ENCODE measurements at regions not wholly inside any gene's neighbourhood (a gene's known extent, or its start where the extent isn't known, plus 50 kb on each side); places are given as distances from the start of the nearest gene placed in this dataset.
A peak's percentile ranks its signal among the peaks of the same experiment; 100 is the strongest.

GRCh38 chr2:12109363-12110017 lies 363.1 kb downstream of the LPIN1 start:
- H3K9me3 ChIP-seq (replicated peaks) = no peaks in the 10 kb centered on the region
- peaks cover 21% of the 10 kb centered on the region for H3K4me1 ChIP-seq (replicated peaks)
- no peaks in the 10 kb centered on the region for H3K36me3 ChIP-seq
- DNase-seq (ENCODE audit: low read depth in 1 of 2, low spot score in 2 of 2) = no peak
- H3K27ac ChIP-seq = no peak overlapping the region
- no peak overlapping the region for H3K4me3 ChIP-seq
- H3K27me3 ChIP-seq (replicated peaks) = no peaks in the 10 kb centered on the region

- Histone ChIP-seq H3K4me3 (no peak overlapping the region), H3K27me3 (replicated peaks) (no peaks in the 10 kb centered on the region), H3K4me1 (replicated peaks) (peaks cover 21% of the 10 kb centered on the region), H3K27ac (no peak overlapping the region), H3K9me3 (replicated peaks) (no peaks in the 10 kb centered on the region), H3K36me3 (no peaks in the 10 kb centered on the region)
- DNase-seq (ENCODE audit: low read depth in 1 of 2, low spot score in 2 of 2) = no peak
Observed at GRCh38 chr2:12110074-12110473, 363.6 kb downstream of the LPIN1 start.

- H3K4me3 ChIP-seq = no peak overlapping the region
- H3K36me3 ChIP-seq = no peaks in the 10 kb centered on the region
- no peak for DNase-seq (ENCODE audit: low read depth in 1 of 2, low spot score in 2 of 2)
- no peaks in the 10 kb centered on the region for H3K27me3 ChIP-seq (replicated peaks)
- no peak overlapping the region for H3K27ac ChIP-seq
- no peaks in the 10 kb centered on the region for H3K9me3 ChIP-seq (replicated peaks)
- H3K4me1 ChIP-seq (replicated peaks) = peaks cover 21% of the 10 kb centered on the region
Observed at GRCh38 chr2:12110481-12110880, 364.0 kb downstream of the LPIN1 start.

GRCh38 chr2:12113412-12113811 lies 367.0 kb downstream of the LPIN1 start:
- H3K4me1 ChIP-seq (replicated peaks) = no peaks in the 10 kb centered on the region
- H3K27me3 ChIP-seq (replicated peaks) = no peaks in the 10 kb centered on the region
- no peak overlapping the region for H3K4me3 ChIP-seq
- H3K27ac ChIP-seq = no peak overlapping the region
- DNase-seq (ENCODE audit: low read depth in 1 of 2, low spot score in 2 of 2) = no peak
- H3K9me3 ChIP-seq (replicated peaks) = no peaks in the 10 kb centered on the region
- H3K36me3 ChIP-seq = no peaks in the 10 kb centered on the region

GRCh38 chr2:12114816-12115215 lies 368.4 kb downstream of the LPIN1 start:
- Histone ChIP-seq H3K9me3 (replicated peaks) (no peaks in the 10 kb centered on the region; the same call in 1 of the 2 replicates), H3K4me3 (no peak overlapping the region), H3K27ac (no peak overlapping the region), H3K27me3 (replicated peaks) (no peaks in the 10 kb centered on the region), H3K4me1 (replicated peaks) (peaks cover 12% of the 10 kb centered on the region), H3K36me3 (no peaks in the 10 kb centered on the region)
- no peak for DNase-seq (ENCODE audit: low read depth in 1 of 2, low spot score in 2 of 2)

GRCh38 chr2:12116228-12116750 lies 369.9 kb downstream of the LPIN1 start:
- H3K4me1 ChIP-seq (replicated peaks) = peaks cover 26% of the 10 kb centered on the region
- no peak for DNase-seq (ENCODE audit: low read depth in 1 of 2, low spot score in 2 of 2)
- H3K36me3 ChIP-seq = no peaks in the 10 kb centered on the region
- no peak overlapping the region for H3K27ac ChIP-seq
- H3K9me3 ChIP-seq (replicated peaks) = no peaks in the 10 kb centered on the region; the same call in 1 of the 2 replicates
- no peaks in the 10 kb centered on the region for H3K27me3 ChIP-seq (replicated peaks)
- H3K4me3 ChIP-seq = no peak overlapping the region

- DNase-seq (ENCODE audit: low read depth in 1 of 2, low spot score in 2 of 2) = no peak
- Histone ChIP-seq H3K27ac (peak overlapping the region; percentile 72), H3K4me3 (no peak overlapping the region), H3K4me1 (replicated peaks) (peaks cover 33% of the 10 kb centered on the region), H3K36me3 (no peaks in the 10 kb centered on the region), H3K27me3 (replicated peaks) (no peaks in the 10 kb centered on the region), H3K9me3 (replicated peaks) (no peaks in the 10 kb centered on the region; the same call in 1 of the 2 replicates)
Observed at GRCh38 chr2:12119841-12120240, 373.4 kb downstream of the LPIN1 start.

- Histone ChIP-seq H3K4me3 (no peak overlapping the region), H3K36me3 (no peaks in the 10 kb centered on the region), H3K27me3 (replicated peaks) (no peaks in the 10 kb centered on the region), H3K9me3 (replicated peaks) (no peaks in the 10 kb centered on the region; the same call in 1 of the 2 replicates), H3K4me1 (replicated peaks) (peaks cover 33% of the 10 kb centered on the region), H3K27ac (peak overlapping the region; percentile 72)
- peak; percentile 71 to 87 for DNase-seq (ENCODE audit: low read depth in 1 of 2, low spot score in 2 of 2)
Observed at GRCh38 chr2:12120281-12121150, 374.1 kb downstream of the LPIN1 start.

GRCh38 chr2:12124790-12125189 lies 378.4 kb downstream of the LPIN1 start:
- peaks cover 22% of the 10 kb centered on the region for H3K4me1 ChIP-seq (replicated peaks)
- H3K27ac ChIP-seq = no peak overlapping the region
- DNase-seq (ENCODE audit: low read depth in 1 of 2, low spot score in 2 of 2) = no peak
- H3K9me3 ChIP-seq (replicated peaks) = no peaks in the 10 kb centered on the region
- H3K27me3 ChIP-seq (replicated peaks) = no peaks in the 10 kb centered on the region
- no peaks in the 10 kb centered on the region for H3K36me3 ChIP-seq
- no peak overlapping the region for H3K4me3 ChIP-seq

GRCh38 chr2:12126318-12126717 lies 379.9 kb downstream of the LPIN1 start:
- no peak overlapping the region for H3K4me3 ChIP-seq
- H3K27ac ChIP-seq = no peak overlapping the region
- H3K9me3 ChIP-seq (replicated peaks) = no peaks in the 10 kb centered on the region
- H3K4me1 ChIP-seq (replicated peaks) = peaks cover 6% of the 10 kb centered on the region
- H3K27me3 ChIP-seq (replicated peaks) = no peaks in the 10 kb centered on the region
- no peak for DNase-seq (ENCODE audit: low read depth in 1 of 2, low spot score in 2 of 2)
- H3K36me3 ChIP-seq = no peaks in the 10 kb centered on the region

GRCh38 chr2:12127638-12128037 lies 381.2 kb downstream of the LPIN1 start:
- Histone ChIP-seq H3K4me1 (replicated peaks) (no peaks in the 10 kb centered on the region), H3K4me3 (no peak overlapping the region), H3K9me3 (replicated peaks) (no peaks in the 10 kb centered on the region), H3K27ac (no peak overlapping the region), H3K36me3 (no peaks in the 10 kb centered on the region), H3K27me3 (replicated peaks) (no peaks in the 10 kb centered on the region)
- DNase-seq (ENCODE audit: low read depth in 1 of 2, low spot score in 2 of 2) = no peak

GRCh38 chr2:12131975-12132374 lies 385.5 kb downstream of the LPIN1 start:
- no peaks in the 10 kb centered on the region for H3K36me3 ChIP-seq
- H3K4me1 ChIP-seq (replicated peaks) = no peaks in the 10 kb centered on the region
- H3K4me3 ChIP-seq = no peak overlapping the region
- DNase-seq (ENCODE audit: low read depth in 1 of 2, low spot score in 2 of 2) = peak in 1 of 2 experiments; percentile 11
- no peaks in the 10 kb centered on the region for H3K27me3 ChIP-seq (replicated peaks)
- H3K27ac ChIP-seq = no peak overlapping the region
- H3K9me3 ChIP-seq (replicated peaks) = no peaks in the 10 kb centered on the region

GRCh38 chr2:12141618-12142258 lies 395.3 kb downstream of the LPIN1 start:
- no peaks in the 10 kb centered on the region for H3K27me3 ChIP-seq (replicated peaks)

GRCh38 chr2:12151716-12152115 lies 405.3 kb downstream of the LPIN1 start:
- Histone ChIP-seq H3K4me1 (replicated peaks) (peaks cover 30% of the 10 kb centered on the region), H3K36me3 (no peaks in the 10 kb centered on the region), H3K9me3 (replicated peaks) (no peaks in the 10 kb centered on the region), H3K27ac (no peak overlapping the region), H3K27me3 (replicated peaks) (no peaks in the 10 kb centered on the region), H3K4me3 (no peak overlapping the region)
- DNase-seq (ENCODE audit: low read depth in 1 of 2, low spot score in 2 of 2) = peak in 1 of 2 experiments; percentile 42

More at GRCh38 chr2:12141618-12142258, 395.3 kb downstream of the LPIN1 start:
- no peaks in the 10 kb centered on the region for H3K4me1 ChIP-seq (replicated peaks)
- no peaks in the 10 kb centered on the region for H3K36me3 ChIP-seq
- H3K9me3 ChIP-seq (replicated peaks) = no peaks in the 10 kb centered on the region
- no peak for DNase-seq (ENCODE audit: low read depth in 1 of 2, low spot score in 2 of 2)
- no peak overlapping the region for H3K27ac ChIP-seq
- H3K4me3 ChIP-seq = no peak overlapping the region
